ENCODE measurements at regions not wholly inside any gene's neighbourhood (a gene's known extent, or its start where the extent isn't known, plus 50 kb on each side); places are given as distances from the start of the nearest gene placed in this dataset.

DNA sequence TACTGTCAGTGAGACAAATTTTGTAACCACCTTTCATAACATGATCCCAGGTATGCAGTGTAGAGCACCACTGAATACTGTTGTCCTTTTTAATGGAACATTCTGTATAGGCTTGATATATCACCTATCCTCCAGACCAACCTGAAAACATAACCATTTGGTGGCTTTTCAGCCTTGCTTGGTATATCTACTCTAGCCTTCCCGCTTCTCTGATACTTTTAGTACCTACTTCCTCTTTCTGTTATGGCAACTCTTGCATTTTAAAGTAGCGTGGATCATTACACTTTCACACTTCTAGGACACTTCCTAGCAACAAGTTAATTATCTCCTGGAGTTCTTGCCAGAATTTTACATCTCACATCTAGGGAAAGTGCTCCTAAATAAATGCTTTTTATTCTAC is 226.6 kb upstream of the ROBO1 start:
- TF ChIP-seq CTCF (IDR thresholded peaks at IDR 0.05): no peak

- TF ChIP-seq CTCF (IDR thresholded peaks at IDR 0.05): no peak
Observed at GRCh38 chr3:79986338-79986737, 218.5 kb upstream of the ROBO1 start.

- no peak for TF ChIP-seq CTCF (IDR thresholded peaks at IDR 0.05)
Observed at GRCh38 chr3:79985816-79986215, 218.0 kb upstream of the ROBO1 start.

DNA sequence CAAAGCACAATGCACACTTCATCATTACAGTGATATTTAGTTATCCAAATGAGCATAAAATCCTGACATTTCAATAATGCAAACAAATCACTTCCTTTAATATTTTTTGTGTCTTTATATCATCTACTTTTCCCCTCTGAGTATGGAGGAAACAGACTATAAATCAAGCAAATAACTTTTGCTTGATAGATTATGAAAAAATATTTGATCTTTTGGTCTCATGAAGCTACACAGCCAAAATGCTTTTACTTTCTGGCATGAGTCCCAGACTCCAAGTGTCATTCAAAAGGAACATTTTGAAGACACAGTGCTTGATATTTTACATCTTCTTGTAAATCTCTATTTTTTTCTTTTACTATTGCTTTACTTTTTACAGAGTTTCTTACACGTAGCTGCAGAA is 215.3 kb upstream of the ROBO1 start:
- TF ChIP-seq CTCF (IDR thresholded peaks at IDR 0.05): no peak

DNA sequence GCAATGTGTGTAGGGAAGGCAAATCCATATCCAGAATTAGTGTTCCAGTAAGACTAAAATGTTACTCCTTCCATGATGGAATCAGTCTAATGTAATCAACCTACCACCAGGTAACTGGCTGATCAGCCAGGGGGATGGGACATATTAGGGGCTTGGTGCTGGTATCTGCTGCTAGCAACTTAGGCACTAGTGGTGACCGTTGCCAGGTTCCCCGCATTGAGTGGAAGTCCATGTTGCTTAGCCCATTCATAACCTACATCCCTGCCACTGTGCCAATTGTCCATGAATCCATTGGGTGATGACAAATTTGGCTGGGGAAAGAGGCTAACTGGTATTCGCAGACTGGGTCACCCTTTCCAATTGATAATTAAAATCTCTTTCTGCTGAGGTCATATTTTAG is 212.2 kb upstream of the ROBO1 start:
- TF ChIP-seq CTCF (IDR thresholded peaks at IDR 0.05): no peak

GRCh38 chr3:79976466-79976865 is 208.7 kb upstream of the ROBO1 start:
- TF ChIP-seq CTCF (IDR thresholded peaks at IDR 0.05): no peak

DNA sequence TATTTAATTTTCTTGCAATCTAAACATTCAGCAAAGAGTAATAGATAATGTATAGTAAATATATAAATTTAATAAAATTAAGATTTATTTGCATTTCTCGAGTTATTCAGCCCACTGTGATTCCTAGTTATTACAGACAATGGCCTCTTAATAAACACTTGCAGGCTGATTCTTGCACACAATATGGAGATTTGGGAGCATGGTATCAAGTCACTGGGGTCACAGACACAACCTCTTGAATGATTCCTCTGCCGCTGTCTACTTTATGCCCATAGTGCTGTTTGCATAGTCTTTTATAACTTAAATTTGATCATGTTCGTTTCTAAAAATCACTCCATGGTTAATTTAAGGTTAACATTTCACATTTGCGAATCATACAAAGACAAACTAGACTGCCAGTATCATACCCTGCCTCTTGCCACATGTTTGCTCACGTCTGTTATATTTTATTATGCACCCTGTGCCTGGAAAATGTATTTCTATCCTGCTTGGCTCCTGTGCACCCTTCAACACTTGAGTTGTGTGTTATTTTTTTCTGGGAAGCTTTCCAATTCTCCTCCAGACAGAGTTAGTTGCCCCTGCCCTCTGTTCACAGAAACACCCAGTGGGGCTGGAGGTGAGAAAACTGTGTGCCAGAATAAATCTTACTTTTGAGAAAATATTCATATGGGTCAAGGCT is 206.3 kb upstream of the ROBO1 start:
- TF ChIP-seq CTCF (IDR thresholded peaks at IDR 0.05): no peak

DNA sequence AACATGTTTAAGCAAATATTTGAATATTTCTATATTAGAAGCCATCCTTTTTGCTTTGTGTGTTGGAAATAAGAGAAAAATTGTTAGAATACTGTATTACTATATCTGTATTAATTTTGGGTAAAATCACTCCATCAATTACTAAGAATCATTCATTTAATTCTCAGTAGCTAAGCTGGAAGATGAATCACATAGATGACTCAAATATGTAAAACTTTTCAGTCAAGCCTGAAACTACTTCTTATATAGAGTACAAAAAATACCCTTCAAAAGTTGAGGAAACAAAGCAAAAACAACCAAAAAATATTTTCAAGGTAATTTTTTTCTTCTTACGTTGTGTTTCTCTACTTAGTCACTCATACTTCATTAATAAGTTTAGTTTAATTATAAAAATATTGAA is 205.7 kb upstream of the ROBO1 start:
- no peak for TF ChIP-seq CTCF (IDR thresholded peaks at IDR 0.05)
